MM.1S (cell line): ENCODE measurements at regions not wholly inside any gene's neighbourhood (a gene's known extent, or its start where the extent isn't known, plus 50 kb on each side); places are given as distances from the start of the nearest gene placed in this dataset.

Experiments used
- CTCF ChIP-seq: fragments of 300-600 bp; sonication (generic); IDR thresholded peaks from 2 replicates; pipeline ENCODE4 v1.5.1; 2016; ENCODE audit warnings: antibody characterized with exemption, low read length, mixed read lengths
- EZH2 ChIP-seq: fragments of 300-600 bp; sonication (generic); optimal IDR thresholded peaks from 2 replicates; pipeline ENCODE3; 2017; ENCODE audit warnings: low read depth, mild to moderate bottlenecking, antibody characterized with exemption, low read length, mixed read lengths
- EZH2phosphoT487 ChIP-seq: fragments of 300-600 bp; sonication (generic); IDR thresholded peaks from 2 replicates; pipeline ENCODE4 v1.6.1; 2018; ENCODE audit warnings: antibody characterized with exemption, low read length

GRCh38 chr10:78966182-78966787 is 102.5 kb upstream of the ZMIZ1 start:
- TF ChIP-seq CTCF, result no peak
- TF ChIP-seq EZH2, result no peak
- TF ChIP-seq EZH2phosphoT487, result no peak
